NB4 (cell line): ENCODE measurements at regions not wholly inside any gene's neighbourhood (a gene's known extent, or its start where the extent isn't known, plus 50 kb on each side); places are given as distances from the start of the nearest gene placed in this dataset.

Experiments used
- MYC ChIP-seq: IDR thresholded peaks from 2 replicates; pipeline ENCODE4 v1.6.1; 2011; ENCODE audit warnings: low read depth, low read length
- POLR2A ChIP-seq: IDR thresholded peaks from 2 replicates; pipeline ENCODE4 v1.6.1; 2011; ENCODE audit warnings: mild to moderate bottlenecking; ENCODE audit not compliant: insufficient read length; ENCODE audit errors: extremely low read depth
- TF ChIP-seq, protein P1 (sequence below): IDR thresholded peaks from one replicate; pipeline ENCODE4 v1.5.1; 2012; ENCODE audit warnings: low read depth, low read length

DNA sequence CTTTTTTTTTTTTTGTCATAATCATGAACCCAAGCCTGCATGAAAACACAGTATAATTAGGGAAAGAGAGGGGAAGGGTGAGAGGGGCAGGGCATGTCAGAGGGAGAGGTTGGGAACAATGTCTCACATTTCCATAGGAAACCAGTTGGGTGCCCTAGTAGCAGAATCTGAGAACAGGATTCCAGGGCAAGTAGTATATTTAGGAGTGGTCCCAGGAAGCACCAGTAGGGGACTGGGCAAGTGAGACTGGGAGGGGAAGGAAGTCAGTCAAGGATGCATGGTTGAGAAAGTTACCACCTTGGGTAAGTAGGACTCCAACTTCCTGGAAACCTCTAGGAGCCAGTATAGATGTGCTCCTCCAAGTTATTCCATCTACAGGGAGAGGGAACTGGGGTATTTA is 88.6 kb upstream of the MAFB start:
- TF ChIP-seq POLR2A = no peak
- TF ChIP-seq, protein P1, sequence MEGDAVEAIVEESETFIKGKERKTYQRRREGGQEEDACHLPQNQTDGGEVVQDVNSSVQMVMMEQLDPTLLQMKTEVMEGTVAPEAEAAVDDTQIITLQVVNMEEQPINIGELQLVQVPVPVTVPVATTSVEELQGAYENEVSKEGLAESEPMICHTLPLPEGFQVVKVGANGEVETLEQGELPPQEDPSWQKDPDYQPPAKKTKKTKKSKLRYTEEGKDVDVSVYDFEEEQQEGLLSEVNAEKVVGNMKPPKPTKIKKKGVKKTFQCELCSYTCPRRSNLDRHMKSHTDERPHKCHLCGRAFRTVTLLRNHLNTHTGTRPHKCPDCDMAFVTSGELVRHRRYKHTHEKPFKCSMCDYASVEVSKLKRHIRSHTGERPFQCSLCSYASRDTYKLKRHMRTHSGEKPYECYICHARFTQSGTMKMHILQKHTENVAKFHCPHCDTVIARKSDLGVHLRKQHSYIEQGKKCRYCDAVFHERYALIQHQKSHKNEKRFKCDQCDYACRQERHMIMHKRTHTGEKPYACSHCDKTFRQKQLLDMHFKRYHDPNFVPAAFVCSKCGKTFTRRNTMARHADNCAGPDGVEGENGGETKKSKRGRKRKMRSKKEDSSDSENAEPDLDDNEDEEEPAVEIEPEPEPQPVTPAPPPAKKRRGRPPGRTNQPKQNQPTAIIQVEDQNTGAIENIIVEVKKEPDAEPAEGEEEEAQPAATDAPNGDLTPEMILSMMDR = no peak
- no peak for TF ChIP-seq MYC
